ENCODE measurements at regions not wholly inside any gene's neighbourhood (a gene's known extent, or its start where the extent isn't known, plus 50 kb on each side); places are given as distances from the start of the nearest gene placed in this dataset.

GRCh38 chr4:93888308-93888707, 59.8 kb downstream of the ATOH1 start:
- Histone ChIP-seq H3K4me1 (ENCODE audit: control insufficient read depth in 1 of 2, insufficient read depth in 2 of 2, low read depth in 1 of 2, low read length in 1 of 2) (no peaks in the 10 kb centered on the region), H3K9me2 (no peaks in the 10 kb centered on the region), H4K20me1 (ENCODE audit: insufficient read depth) (no peaks in the 10 kb centered on the region), H3K27me3 (ENCODE audit: insufficient read depth) (no peaks in the 10 kb centered on the region), H3F3A (replicated peaks; ENCODE audit: insufficient read depth) (no peaks in the 10 kb centered on the region), H3K9me3 (no peaks in the 10 kb centered on the region), H3K79me2 (ENCODE audit: insufficient read depth) (no peaks in the 10 kb centered on the region), H3K9ac (no peak overlapping the region), H3K36me3 (replicated peaks in 1 of 2; ENCODE audit: control insufficient read depth in 1 of 2, insufficient read depth in 2 of 2, low read length in 1 of 2) (no peaks in the 10 kb centered on the region), H3K27ac (ENCODE audit: low read depth in 2 of 2, low read length in 1 of 2) (no peak overlapping the region), H2AFZ (ENCODE audit: low read depth) (no peak overlapping the region), H3K4me3 (ENCODE audit: low read depth in 2 of 2, low read length in 1 of 2) (no peak overlapping the region), H3K4me2 (no peak overlapping the region)
- POLR2A ChIA-PET = no interaction called here
- CTCF ChIA-PET = interaction anchor here (0.8 to 2.2 kb wide), 3 partner anchors 9 to 35 kb away, joined by 3 to 11 read pairs (median 5); no protein-coding TSS in a partner anchor
- DNase-seq = no peak
- TF ChIP-seq YY1 (IDR thresholded peaks at IDR 0.05; ENCODE audit: low read depth) (no peak), CHD2 (IDR thresholded peaks at IDR 0.05; ENCODE audit: low read length, partially characterized antibody) (no peak), GATA2 (CRISPR knock-in tag; IDR thresholded peaks at IDR 0.05) (no peak), GABPA (IDR thresholded peaks at IDR 0.05; ENCODE audit: low read depth) (no peak), CTCF (IDR thresholded peaks at IDR 0.05) (no peak), EZH2phosphoT487 (IDR thresholded peaks at IDR 0.05; ENCODE audit: borderline replicate concordance, low read depth) (no peak), ELF1 (IDR thresholded peaks at IDR 0.05) (no peak), TCF12 (IDR thresholded peaks at IDR 0.05) (no peak), RXRA (IDR thresholded peaks at IDR 0.05; ENCODE audit: borderline replicate concordance, low read depth) (no peak), NRF1 (IDR thresholded peaks at IDR 0.05; ENCODE audit: low read depth, low read length) (no peak), NFIC (IDR thresholded peaks at IDR 0.05; ENCODE audit: borderline replicate concordance) (no peak), ZBTB33 (IDR thresholded peaks at IDR 0.05; ENCODE audit: borderline replicate concordance, low read depth) (no peak), JUND (IDR thresholded peaks at IDR 0.05) (no peak), IRF3 (IDR thresholded peaks at IDR 0.05; ENCODE audit: low read depth, low read length) (no peak), RAD21 (IDR thresholded peaks at IDR 0.05; ENCODE audit: low read length) (no peak), PBX3 (IDR thresholded peaks at IDR 0.05) (no peak), RFX5 (IDR thresholded peaks at IDR 0.05; ENCODE audit: low read length) (no peak)

Data from SK-N-SH (cell line).